Subcutaneous abdominal adipose tissue (tissue), 5 donors: ENCODE measurements at regions not wholly inside any gene's neighbourhood (a gene's known extent, or its start where the extent isn't known, plus 50 kb on each side); places are given as distances from the start of the nearest gene placed in this dataset.

Experiments used
- H3K27ac ChIP-seq: one replicate; pipeline ENCODE4 v1.7.0; 2013; ENCODE audit warnings: low read depth, mild to moderate bottlenecking, inconsistent platforms, low read length, moderate library complexity
- H3K27me3 ChIP-seq, 5 donors: one replicate each; pipeline ENCODE4 v1.7.0; 2013; ENCODE audit warnings: low read length in 5 of 5, inconsistent platforms in 1 of 5; ENCODE audit not compliant: control insufficient read depth in 5 of 5, insufficient read depth in 4 of 5
- H3K36me3 ChIP-seq, 5 donors: one replicate each; pipeline ENCODE4 v1.7.0; 2013; ENCODE audit warnings: low read length in 5 of 5; ENCODE audit not compliant: control insufficient read depth in 5 of 5, insufficient read depth in 5 of 5
- H3K4me1 ChIP-seq, 5 donors: one replicate each; pipeline ENCODE4 v1.7.0; 2013; ENCODE audit warnings: low read length in 5 of 5, mild to moderate bottlenecking in 3 of 5, moderate library complexity in 1 of 5; ENCODE audit not compliant: control insufficient read depth in 5 of 5, insufficient read depth in 5 of 5
- H3K4me3 ChIP-seq, 5 donors: one replicate each; pipeline ENCODE4 v1.7.0; 2013; ENCODE audit warnings: low read length in 5 of 5, low read depth in 1 of 5
- H3K9ac ChIP-seq, 5 donors: one replicate each; pipeline ENCODE4 v1.7.0; 2013; ENCODE audit warnings: low read length in 5 of 5, mild to moderate bottlenecking in 4 of 5, moderate library complexity in 3 of 5
- H3K9me3 ChIP-seq, 5 donors: one replicate each; pipeline ENCODE4 v1.7.0; 2013; ENCODE audit warnings: low read length in 5 of 5; ENCODE audit not compliant: control insufficient read depth in 5 of 5
- donor health status: healthy.
- donor health status: healthy.
- donor health status: healthy.
- donor health status: healthy.
- donor health status: healthy.

DNA sequence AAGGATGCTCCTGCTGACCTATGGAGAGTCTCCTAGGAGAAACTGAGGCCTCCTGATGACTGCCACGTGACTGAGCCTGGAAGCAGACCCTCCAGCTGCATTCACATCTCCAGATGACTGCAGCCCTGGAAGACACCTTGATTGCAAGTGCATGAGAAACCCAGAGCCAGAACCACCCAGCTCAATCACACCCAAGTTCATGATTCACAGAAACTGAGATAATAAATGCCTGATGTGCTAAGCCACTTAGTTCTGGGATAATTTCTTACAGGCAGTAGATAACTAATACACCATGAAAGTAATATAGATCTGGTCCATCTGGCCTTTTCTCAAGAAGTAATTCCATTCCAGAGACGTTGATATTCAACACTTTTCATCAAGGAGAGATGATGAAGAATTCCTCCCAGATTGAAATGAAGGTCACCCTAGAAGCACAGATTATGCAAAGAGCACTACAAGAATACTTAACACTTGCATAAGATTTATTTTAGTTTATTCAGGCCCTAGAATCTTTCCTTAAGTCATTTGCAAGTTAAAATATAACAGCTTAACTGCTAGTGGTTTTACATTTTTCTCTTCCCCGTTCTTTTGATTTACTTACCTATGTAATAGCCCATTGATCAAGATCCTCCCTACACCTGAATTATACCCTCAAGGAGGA is 208.2 kb upstream of the INHBA start:
- Histone ChIP-seq H3K4me1 (peaks cover 0 to 4% (median 0%) of the 10 kb centered on the region in 5 donors), H3K36me3 (no peaks in the 10 kb centered on the region), H3K9me3 (no peaks in the 10 kb centered on the region), H3K4me3 (no peak overlapping the region), H3K27ac (no peak overlapping the region), H3K9ac (no peak overlapping the region), H3K27me3 (no peaks in the 10 kb centered on the region)

DNA sequence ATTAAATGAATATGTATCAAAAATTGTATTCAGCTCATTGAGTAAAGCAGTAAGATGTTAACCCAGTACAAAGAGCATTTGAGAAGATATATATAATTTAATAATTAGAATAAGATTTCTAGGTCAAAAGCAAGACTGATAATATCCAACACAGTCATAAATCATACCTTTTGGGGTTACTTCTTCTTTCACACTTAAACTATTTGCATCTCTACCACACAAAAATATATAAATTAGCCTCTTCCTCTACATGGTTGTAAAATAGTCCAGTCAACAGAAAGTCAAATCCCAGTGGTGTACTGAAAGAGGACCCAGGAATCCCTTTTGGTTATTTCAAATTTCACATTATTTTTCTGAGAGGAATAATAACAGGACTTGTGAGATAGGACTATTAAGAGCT is 204.6 kb upstream of the INHBA start:
- Histone ChIP-seq H3K4me1 (no peaks in the 10 kb centered on the region), H3K4me3 (no peak overlapping the region), H3K9ac (no peak overlapping the region), H3K27me3 (no peaks in the 10 kb centered on the region), H3K9me3 (no peaks in the 10 kb centered on the region), H3K36me3 (no peaks in the 10 kb centered on the region), H3K27ac (no peak overlapping the region)

DNA sequence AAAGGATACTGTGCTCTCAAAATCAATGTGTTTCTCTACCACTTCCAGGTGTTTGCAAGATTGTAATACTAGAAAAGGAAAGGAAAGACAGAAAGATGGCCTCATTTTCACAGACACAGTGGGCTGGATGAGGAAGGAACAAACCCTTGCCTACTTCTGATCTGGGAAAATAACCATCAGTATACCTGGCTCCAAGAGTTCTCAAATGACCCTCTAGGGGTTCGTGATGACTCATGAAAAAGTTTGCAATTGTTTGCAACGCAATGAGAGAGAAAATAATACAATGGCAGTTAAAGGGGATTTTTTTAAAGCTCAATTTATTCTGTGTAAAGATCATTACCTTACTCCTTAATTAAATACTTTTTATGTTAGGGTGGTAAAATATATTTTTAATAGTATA is 197.6 kb upstream of the INHBA start:
- H3K36me3 ChIP-seq: no peaks in the 10 kb centered on the region
- no peaks in the 10 kb centered on the region for H3K9me3 ChIP-seq
- no peaks in the 10 kb centered on the region for H3K4me1 ChIP-seq
- H3K9ac ChIP-seq: no peak overlapping the region
- H3K27ac ChIP-seq: no peak overlapping the region
- no peak overlapping the region for H3K4me3 ChIP-seq
- no peaks in the 10 kb centered on the region for H3K27me3 ChIP-seq

DNA sequence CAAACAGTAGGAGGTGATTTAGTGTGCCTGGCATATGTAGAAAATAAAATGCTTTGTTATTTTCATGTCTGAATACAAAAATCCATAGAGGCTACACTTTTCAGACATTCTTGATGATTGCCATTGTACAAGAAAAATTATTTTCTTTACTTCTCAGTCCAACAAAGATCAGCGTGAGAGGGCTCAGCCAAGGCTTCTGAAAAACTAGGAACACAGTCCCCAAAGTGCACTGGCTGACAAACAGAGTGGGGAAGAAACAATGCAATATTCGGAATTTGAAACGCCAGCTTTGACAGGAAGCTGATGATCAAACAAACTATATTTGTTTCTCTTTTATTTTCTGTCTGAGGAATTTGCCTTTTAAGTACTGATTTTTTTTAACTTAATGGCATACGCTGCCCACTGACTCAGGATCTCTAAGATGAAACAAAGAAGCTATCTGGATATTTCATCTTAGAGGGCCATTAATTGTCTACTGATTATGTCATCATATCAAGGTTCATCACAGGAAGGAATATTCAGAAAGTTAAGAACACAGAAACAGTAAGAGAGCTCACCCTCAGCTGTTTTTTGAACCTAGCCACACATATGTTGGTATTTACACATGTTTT is 197.0 kb upstream of the INHBA start:
- no peak overlapping the region for H3K27ac ChIP-seq
- H3K4me1 ChIP-seq: no peaks in the 10 kb centered on the region
- no peaks in the 10 kb centered on the region for H3K36me3 ChIP-seq
- no peaks in the 10 kb centered on the region for H3K27me3 ChIP-seq
- no peak overlapping the region for H3K4me3 ChIP-seq
- H3K9me3 ChIP-seq: no peaks in the 10 kb centered on the region
- no peak overlapping the region for H3K9ac ChIP-seq

DNA sequence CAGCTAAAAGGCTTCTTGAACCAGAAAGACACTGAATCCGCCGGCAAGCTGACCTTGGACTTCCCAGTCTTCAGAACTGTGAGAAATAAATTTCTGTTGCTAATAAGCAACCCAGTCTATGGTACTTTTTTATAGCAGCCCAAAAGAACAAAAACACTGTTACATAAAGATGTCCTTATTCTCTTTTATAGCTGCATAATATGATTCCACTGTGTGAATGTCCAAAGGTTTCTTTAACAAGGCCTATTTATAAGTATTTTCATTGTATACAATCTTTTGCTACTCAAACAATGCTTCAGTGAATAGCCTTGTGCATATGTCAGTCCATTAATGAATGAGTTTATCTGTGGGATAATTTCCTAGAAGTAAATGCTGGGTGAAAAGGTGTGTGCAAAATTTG is 190.8 kb upstream of the INHBA start:
- Histone ChIP-seq H3K27me3 (no peaks in the 10 kb centered on the region), H3K9me3 (no peaks in the 10 kb centered on the region), H3K4me3 (no peak overlapping the region), H3K36me3 (no peaks in the 10 kb centered on the region), H3K27ac (no peak overlapping the region), H3K4me1 (no peaks in the 10 kb centered on the region), H3K9ac (no peak overlapping the region)

DNA sequence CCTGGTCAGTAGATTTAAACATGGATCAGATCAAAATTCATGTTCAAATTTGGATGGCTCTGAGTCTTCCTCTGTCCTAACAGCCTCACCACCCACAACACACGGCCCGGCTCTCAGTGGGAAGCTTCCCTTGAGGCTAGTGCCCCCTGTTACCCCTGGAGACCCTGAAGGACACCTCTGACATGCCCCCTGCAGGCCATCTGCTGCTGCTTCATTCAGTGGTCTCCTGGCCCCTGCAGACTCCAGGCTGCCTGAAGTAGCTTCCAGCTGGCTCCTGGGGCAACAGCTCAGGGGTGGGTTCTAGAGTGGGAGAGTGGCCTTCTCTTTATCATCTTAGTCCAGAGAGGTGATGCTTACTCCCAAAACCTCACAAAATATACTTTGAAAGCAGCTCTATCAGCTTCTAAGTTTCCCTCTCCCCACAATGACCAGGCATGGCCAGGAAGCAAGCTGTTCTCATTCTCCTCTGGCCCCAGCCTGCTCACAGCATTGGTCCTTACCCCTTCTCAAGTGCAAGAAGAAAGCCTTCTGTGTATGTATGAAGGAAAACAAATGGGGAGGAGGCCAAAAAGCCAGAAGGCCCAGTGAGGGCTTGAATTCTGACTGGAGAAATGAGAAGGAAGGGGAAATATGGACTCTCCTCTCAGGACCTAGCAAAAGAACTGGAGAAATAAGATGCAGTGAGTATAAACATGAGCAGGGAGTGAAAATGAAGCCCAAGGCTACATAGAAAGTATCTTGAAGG is 189.6 kb upstream of the INHBA start:
- H3K27me3 ChIP-seq: no peaks in the 10 kb centered on the region
- H3K4me1 ChIP-seq: peaks cover 0 to 6% (median under 1%) of the 10 kb centered on the region in 5 donors
- no peak overlapping the region for H3K9ac ChIP-seq
- H3K4me3 ChIP-seq: no peak overlapping the region
- H3K27ac ChIP-seq: no peak overlapping the region
- no peaks in the 10 kb centered on the region for H3K36me3 ChIP-seq
- H3K9me3 ChIP-seq: no peaks in the 10 kb centered on the region

DNA sequence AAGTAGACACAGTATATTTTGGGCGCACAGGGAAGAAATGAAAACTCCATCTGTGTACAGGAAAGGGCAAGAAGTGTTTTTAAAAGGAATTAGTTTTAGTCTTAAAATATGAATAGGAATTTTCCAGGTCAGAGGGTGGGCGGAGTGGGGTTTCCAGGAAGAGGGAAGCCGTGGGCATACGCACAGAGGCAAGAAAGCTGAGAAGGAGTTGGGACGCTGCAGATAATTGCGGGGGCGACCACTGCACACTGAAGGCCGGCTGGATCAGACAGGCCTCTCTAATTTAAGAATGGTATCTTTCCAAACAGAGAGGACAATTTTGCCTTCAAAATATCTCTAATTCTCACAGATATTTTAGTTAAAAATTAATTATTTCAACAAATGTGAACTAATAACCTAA is 189.1 kb upstream of the INHBA start:
- Histone ChIP-seq H3K4me1 (peaks cover 0 to 11% (median 6%) of the 10 kb centered on the region in 5 donors), H3K9me3 (no peaks in the 10 kb centered on the region), H3K27ac (no peak overlapping the region), H3K9ac (no peak overlapping the region), H3K27me3 (no peaks in the 10 kb centered on the region), H3K36me3 (no peaks in the 10 kb centered on the region), H3K4me3 (no peak overlapping the region)

DNA sequence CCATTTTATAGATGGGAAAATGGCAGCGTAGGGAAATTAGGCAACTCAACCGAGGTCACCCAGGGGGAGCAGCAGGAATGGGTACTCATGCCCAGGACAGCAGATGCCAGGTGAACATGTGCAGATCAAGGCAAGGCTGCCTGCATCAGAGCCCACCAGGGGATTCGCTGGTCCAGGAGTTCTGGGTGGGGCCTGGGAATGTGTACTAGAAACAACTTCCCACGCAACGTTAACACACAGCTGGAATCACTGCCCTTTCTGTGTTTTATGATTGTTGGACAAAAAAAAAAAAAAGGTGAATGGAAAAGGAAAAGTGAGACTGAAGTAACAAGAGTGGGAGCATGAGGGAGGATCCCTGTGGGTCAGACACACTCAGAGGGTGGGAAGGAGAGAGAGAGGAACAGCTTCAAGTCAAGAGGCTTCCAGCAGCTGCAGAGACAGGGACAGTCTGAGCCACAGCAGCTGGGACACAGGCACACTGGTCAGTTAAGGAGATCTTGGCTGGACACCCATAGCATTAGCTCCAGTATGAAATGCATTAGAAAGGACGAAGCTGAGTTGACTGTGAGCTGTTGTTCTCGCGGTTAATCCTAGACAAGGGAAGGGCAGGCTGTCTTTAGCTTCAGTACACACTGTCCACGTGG is 187.9 kb upstream of the INHBA start:
- no peak overlapping the region for H3K4me3 ChIP-seq
- H3K9me3 ChIP-seq: no peaks in the 10 kb centered on the region
- no peak overlapping the region for H3K27ac ChIP-seq
- no peak overlapping the region for H3K9ac ChIP-seq
- no peaks in the 10 kb centered on the region for H3K36me3 ChIP-seq
- no peaks in the 10 kb centered on the region for H3K27me3 ChIP-seq
- H3K4me1 ChIP-seq: peaks cover 5 to 23% (median 18%) of the 10 kb centered on the region in 5 donors

DNA sequence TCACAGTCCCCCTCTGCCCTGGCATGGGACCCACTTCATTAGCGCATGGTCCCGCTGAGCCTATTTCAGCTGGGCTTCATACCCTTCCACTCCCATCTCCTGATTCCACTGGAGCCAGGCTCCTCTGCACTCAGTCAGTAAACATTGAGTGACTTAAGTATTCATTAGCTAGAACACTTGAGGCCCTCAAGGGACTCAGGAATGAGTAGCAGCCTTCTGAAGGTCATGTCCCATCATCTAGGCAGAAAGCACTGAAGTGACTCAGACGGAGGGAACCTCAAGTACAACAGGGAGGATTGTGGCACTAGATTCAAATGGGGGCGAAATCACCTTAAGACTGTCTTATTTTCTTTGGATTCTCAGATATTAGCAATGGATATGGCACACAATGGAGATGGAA is 186.6 kb upstream of the INHBA start:
- H3K36me3 ChIP-seq: no peaks in the 10 kb centered on the region
- H3K27ac ChIP-seq: no peak overlapping the region
- no peak overlapping the region for H3K9ac ChIP-seq
- H3K4me1 ChIP-seq: peaks cover 5 to 34% (median 25%) of the 10 kb centered on the region in 5 donors
- H3K4me3 ChIP-seq: no peak overlapping the region
- no peaks in the 10 kb centered on the region for H3K9me3 ChIP-seq
- no peaks in the 10 kb centered on the region for H3K27me3 ChIP-seq

DNA sequence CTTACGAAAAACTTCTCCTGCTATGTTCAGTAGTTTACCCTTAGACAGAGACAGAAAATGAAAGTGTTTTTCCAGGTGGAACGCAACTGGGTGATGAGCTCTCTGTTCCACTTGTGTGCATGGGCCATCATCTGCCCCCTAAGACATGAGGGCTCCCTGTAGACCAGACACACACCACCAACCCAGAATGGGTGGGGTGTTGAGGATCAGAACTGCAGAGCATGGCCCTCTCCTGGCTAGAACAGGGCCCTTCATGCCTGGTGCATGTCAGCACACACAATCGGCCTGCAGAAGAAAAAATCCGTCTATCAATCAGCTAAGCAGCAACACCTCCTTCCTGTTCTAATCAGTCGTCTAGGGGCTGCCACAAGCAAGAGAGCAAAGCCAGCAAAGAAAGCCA is 186.2 kb upstream of the INHBA start:
- Histone ChIP-seq H3K9me3 (no peaks in the 10 kb centered on the region), H3K27me3 (no peaks in the 10 kb centered on the region), H3K4me1 (peaks cover 5 to 34% (median 25%) of the 10 kb centered on the region in 5 donors), H3K9ac (no peak overlapping the region), H3K4me3 (no peak overlapping the region), H3K27ac (no peak overlapping the region), H3K36me3 (no peaks in the 10 kb centered on the region)
